HepG2 (cell line): ENCODE measurements at regions not wholly inside any gene's neighbourhood (a gene's known extent, or its start where the extent isn't known, plus 50 kb on each side); places are given as distances from the start of the nearest gene placed in this dataset.

Experiments
- ATAC-seq: fragments of 200-7000 bp; cut with Tn5 transposase; 3 replicates; pipeline ENCODE4 v1.9.1; 2020; ENCODE audit warnings: mild to moderate bottlenecking, moderate library complexity
- BruUV-seq: library from RNA; stranded (reverse); fragments of 400-500 nt; replicated peaks from 2 replicates; lab custom pipeline; 2021; lab: Mats Ljungman, UMichigan
- CTCF ChIA-PET: fragments of 300-600 bp; formaldehyde crosslinking; extraction: SDS; loops from one replicate; lab custom pipeline; 2021; ENCODE audit warnings: low total read pairs, inconsistent platforms, low intra/inter-chr PET ratio; lab: Yijun Ruan, JAX
- POLR2A ChIA-PET: fragments of 350-600 bp; sonication (Branson Sonifier 250); formaldehyde crosslinking; loops from one replicate; lab custom pipeline; 2020; ENCODE audit warnings: antibody characterized with exemption, inconsistent platforms; lab: Yijun Ruan, JAX
- DNase-seq: peaks from one replicate; pipeline ENCODE4 v3.0.0-alpha.2; 2015; ENCODE audit warnings: low spot score
- FAIRE-seq: peaks from 3 replicates; lab custom pipeline; 2011; peaks lifted over from hg19 to GRCh38; lab: Jason Lieb, UNC
- H2AFZ ChIP-seq: one replicate; pipeline ENCODE4 v1.6.1; 2011; ENCODE audit warnings: low read length, inconsistent platforms
- H3K27ac ChIP-seq: fragments of 300-600 bp; 3 replicates; pipeline ENCODE4 v1.8.0; 2011; ENCODE audit warnings: mixed run types, mild to moderate bottlenecking, mixed read lengths, low read length, inconsistent platforms; ENCODE audit not compliant: insufficient read depth; ENCODE audit errors: extremely low read length
- H3K27me3 ChIP-seq, 2 experiments: fragments of 200-600 bp in 1 of 2; 2 replicates in 1 of 2; 3 replicates in 1 of 2; pipeline versions ENCODE4 v1.6.0 to v1.8.0; 2011; ENCODE audit warnings: low read length in 2 of 2, mild to moderate bottlenecking in 2 of 2, moderate library complexity in 2 of 2, inconsistent platforms in 1 of 2; ENCODE audit not compliant: insufficient read depth in 2 of 2, control insufficient read depth in 1 of 2
- H3K36me3 ChIP-seq, 2 experiments: fragments of 200-600 bp in 1 of 2; replicated peaks in 1 of 2; 2 replicates in 1 of 2; 3 replicates in 1 of 2; pipeline versions ENCODE4 v1.5.1 to v1.8.0; 2011; ENCODE audit warnings: low read length in 2 of 2, inconsistent platforms in 1 of 2; ENCODE audit not compliant: insufficient read depth in 2 of 2, control insufficient read depth in 1 of 2
- H3K4me1 ChIP-seq: 2 replicates; pipeline ENCODE4 v1.5.1; 2012; ENCODE audit warnings: low read length, inconsistent platforms; ENCODE audit not compliant: insufficient read depth
- H3K4me2 ChIP-seq: 2 replicates; pipeline ENCODE4 v1.6.0; 2011; ENCODE audit warnings: low read depth, low read length, inconsistent platforms
- H3K4me3 ChIP-seq, 3 experiments: fragments of 200-600 bp in 1 of 3; sonication (generic), shearing (Covaris generic) in 1 of 3; replicated peaks in 1 of 3; 2 replicates each; pipeline ENCODE4 v1.5.1; 2011 to 2016; ENCODE audit warnings: low read length in 3 of 3, inconsistent platforms in 2 of 3, low read depth in 2 of 3, mild to moderate bottlenecking in 2 of 3, control low read depth in 1 of 3, mixed read lengths in 1 of 3; ENCODE audit not compliant: insufficient read depth in 1 of 3
- H3K79me2 ChIP-seq: one replicate; pipeline ENCODE4 v1.6.1; 2011; ENCODE audit warnings: low read length, inconsistent platforms; ENCODE audit not compliant: insufficient read depth
- H3K9ac ChIP-seq: 2 replicates; pipeline ENCODE4 v1.6.0; 2011; ENCODE audit warnings: mild to moderate bottlenecking, low read depth, low read length, inconsistent platforms; ENCODE audit not compliant: insufficient read depth
- H3K9me3 ChIP-seq: 2 replicates; pipeline ENCODE4 v1.5.1; 2012; ENCODE audit warnings: mild to moderate bottlenecking, low read length
- H4K20me1 ChIP-seq: 2 replicates; pipeline ENCODE4 v1.6.0; 2011; ENCODE audit warnings: inconsistent platforms, mild to moderate bottlenecking, low read length, moderate library complexity; ENCODE audit not compliant: insufficient read depth
- ATF7 ChIP-seq, 2 experiments: fragments of 450-650 bp in 1 of 2; sonication (generic) in 1 of 2; formaldehyde crosslinking in 1 of 2; IDR thresholded peaks; 2 replicates each; pipeline versions ENCODE4 v1.4.0 to v1.6.1; 2016 to 2020; ENCODE audit warnings: antibody characterized with exemption in 1 of 2, mild to moderate bottlenecking in 1 of 2, missing genetic modification reagents in 1 of 2
- CC2D1A ChIP-seq: sonication (generic); formaldehyde crosslinking; IDR thresholded peaks from 2 replicates; pipeline ENCODE4 v1.8.1; 2023; ENCODE audit warnings: mild to moderate bottlenecking, missing genetic modification reagents
- FOXM1 ChIP-seq: sonication (generic); formaldehyde crosslinking; IDR thresholded peaks from 2 replicates; pipeline ENCODE4 v1.5.0; 2020; ENCODE audit warnings: missing genetic modification reagents
- MAFF ChIP-seq: IDR thresholded peaks from 2 replicates; pipeline ENCODE4 v1.6.1; 2011; ENCODE audit warnings: low read depth, low read length, improper control_type of control experiment
- MAFK ChIP-seq, 2 experiments: IDR thresholded peaks in 1 of 2; conservative IDR thresholded peaks in 1 of 2; 2 replicates each; pipeline ENCODE4 v1.6.1; 2011; ENCODE audit warnings: improper control_type of control experiment in 2 of 2, low read length in 2 of 2
- MATR3 ChIP-seq: sonication (generic); formaldehyde crosslinking; IDR thresholded peaks from 2 replicates; pipeline ENCODE4 v1.4.0; 2020; ENCODE audit warnings: missing genetic modification reagents
- RFXANK ChIP-seq: IDR thresholded peaks from 2 replicates; pipeline ENCODE4 v1.6.1; 2016
- SMARCE1 ChIP-seq: fragments of 450-650 bp; IDR thresholded peaks from 2 replicates; pipeline ENCODE4 v1.6.1; 2017; ENCODE audit warnings: borderline replicate concordance
- ZC3H13 ChIP-seq: sonication (generic); formaldehyde crosslinking; IDR thresholded peaks from 2 replicates; pipeline ENCODE4 v1.8.1; 2023; ENCODE audit warnings: mild to moderate bottlenecking, missing genetic modification reagents, moderate library complexity
- ZNF230 ChIP-seq: sonication (generic); formaldehyde crosslinking; IDR thresholded peaks from 2 replicates; pipeline ENCODE4 v1.4.0; 2020; ENCODE audit warnings: mild to moderate bottlenecking, missing genetic modification reagents
- ZNF234 ChIP-seq: sonication (generic); formaldehyde crosslinking; conservative IDR thresholded peaks from 2 replicates; pipeline ENCODE4 v1.5.1; 2020; ENCODE audit warnings: mild to moderate bottlenecking, missing genetic modification reagents
- ZNF383 ChIP-seq: sonication (generic); formaldehyde crosslinking; IDR thresholded peaks from 2 replicates; pipeline ENCODE4 v1.4.0; 2020; ENCODE audit warnings: missing genetic modification reagents, mild to moderate bottlenecking, borderline replicate concordance
- ZNF547 ChIP-seq: sonication (generic); formaldehyde crosslinking; IDR thresholded peaks from 2 replicates; pipeline ENCODE4 v1.5.1; 2020; ENCODE audit warnings: mild to moderate bottlenecking, missing genetic modification reagents
- WGBS: methylation state at CpG from one replicate; pipeline ENCODE4 v1.1.6; 2017; ENCODE audit warnings: low lambda C conversion rate; 5-methylcytosine and 5-hydroxymethylcytosine counted together
- in situ Hi-C: cut with HindIII; loops from 2 replicates; pipeline ENCODE4 v1.10.0; 2017; ENCODE audit warnings: low pct_unique_long_range_greater_than_20kb; ENCODE audit not compliant: extremely low pct_ligation_motif_present
- intact Hi-C: fragments of 100-400 bp; cut with micrococcal nuclease; formaldehyde crosslinking; loops from one replicate; pipeline ENCODE4 v1.10.0; 2022; ENCODE audit not compliant: unreplicated experiment
- TF ChIP-seq, protein P1 (sequence below): sonication (generic); formaldehyde crosslinking; IDR thresholded peaks from 2 replicates; pipeline ENCODE4 v1.4.0; 2020; ENCODE audit warnings: missing genetic modification reagents
- TF ChIP-seq, protein P2 (sequence below): fragments of 450-650 bp; IDR thresholded peaks from 2 replicates; pipeline ENCODE4 v1.6.1; 2017; ENCODE audit warnings: mild to moderate bottlenecking
- TF ChIP-seq, protein P3 (sequence below): sonication (generic); formaldehyde crosslinking; IDR thresholded peaks from 2 replicates; pipeline ENCODE4 v1.4.0; 2020; ENCODE audit warnings: missing genetic modification reagents

DNA sequence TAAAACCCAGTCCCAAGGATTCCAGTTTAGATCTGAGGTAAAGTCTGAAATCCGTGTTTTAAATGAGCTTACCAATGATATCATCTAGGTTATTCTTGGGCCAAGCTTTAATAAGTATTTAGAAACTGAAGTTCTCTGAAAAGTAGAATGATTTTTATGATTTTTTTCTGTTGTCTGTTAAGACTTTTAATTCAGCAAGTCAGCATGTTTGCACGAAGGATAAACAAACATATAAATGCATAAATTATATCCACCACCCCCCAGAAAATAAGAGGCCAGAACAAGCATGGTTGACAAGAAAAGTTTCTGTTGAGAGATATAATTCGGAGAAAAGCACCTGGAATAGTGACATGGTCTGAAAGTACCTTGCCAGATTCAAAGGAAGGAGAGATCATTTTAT lies 655.7 kb downstream of the NOVA1 start:
- H3K9me3 ChIP-seq, result peaks cover 100% of the 10 kb centered on the region
- TF ChIP-seq MAFF (peak; percentile 58), ATF7 (IDR thresholded peaks at IDR 0.05) (peak; percentile 76), ATF7 (CRISPR knock-in tag; IDR thresholded peaks at IDR 0.05) (no peak), ZNF547 (CRISPR knock-in tag) (no peak), CC2D1A (CRISPR knock-in tag) (no peak), MAFK (conservative IDR thresholded peaks at IDR 0.05 in 1 of 2, IDR thresholded peaks at IDR 0.05 in 1 of 2; ENCODE audit: low read length in 2 of 2) (peak; percentile 67)
- TF ChIP-seq, all 625 proteins: peak for 3
- in situ Hi-C loops, result no loop called here
- ChIA-PET CTCF (no interaction called here), POLR2A (no interaction called here)
- Histone ChIP-seq H3K9ac (no peak overlapping the region), H3K79me2 (no peaks in the 10 kb centered on the region), H3K27me3 (no peaks in the 10 kb centered on the region), H3K36me3 (no peaks in the 10 kb centered on the region), H3K27ac (no peak overlapping the region), H2AFZ (no peak overlapping the region), H3K4me1 (no peaks in the 10 kb centered on the region), H3K4me3 (no peak overlapping the region), H4K20me1 (no peaks in the 10 kb centered on the region), H3K4me2 (no peak overlapping the region)
- ATAC-seq (no peak), DNase-seq (no peak), FAIRE-seq (no peak)
- no TSS peak for BruUV-seq
- intact Hi-C loops, result no loop called here
- 2% methylated on average over 3 of the region's 3 CpGs for WGBS

DNA sequence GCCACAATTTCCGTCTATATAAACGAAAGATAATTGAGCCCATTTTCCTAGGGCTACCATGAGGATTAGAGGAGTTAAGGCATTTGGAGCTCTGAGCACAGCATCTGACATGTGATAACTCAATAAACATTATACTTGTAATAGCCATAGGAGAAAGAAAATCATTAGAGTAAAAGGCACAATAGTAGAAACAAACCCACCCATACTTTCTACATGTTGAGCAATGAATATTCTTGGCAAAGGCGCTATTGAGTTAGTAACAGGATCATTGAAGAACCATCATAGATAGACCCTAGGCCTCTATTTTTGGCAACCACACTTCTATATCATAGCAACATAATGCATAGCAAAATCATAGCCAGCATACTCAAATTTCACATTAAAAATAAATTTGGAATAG lies 664.1 kb downstream of the NOVA1 start:
- Histone ChIP-seq H3K4me2 (no peak overlapping the region), H3K27me3 (no peaks in the 10 kb centered on the region), H3K36me3 (no peaks in the 10 kb centered on the region), H3K4me3 (no peak overlapping the region), H3K27ac (no peak overlapping the region), H3K4me1 (no peaks in the 10 kb centered on the region), H3K79me2 (no peaks in the 10 kb centered on the region), H3K9me3 (peaks cover 99% of the 10 kb centered on the region), H3K9ac (no peak overlapping the region), H4K20me1 (no peaks in the 10 kb centered on the region), H2AFZ (no peak overlapping the region)
- in situ Hi-C loops (no loop called here), intact Hi-C loops (no loop called here)
- ChIA-PET CTCF (no interaction called here), POLR2A (no interaction called here)
- no TSS peak for BruUV-seq
- no peak for DNase-seq
- no peak for ATAC-seq
- 1% methylated on average over 3 of the region's 3 CpGs for WGBS
- FAIRE-seq, result no peak
- TF ChIP-seq ZNF230 (CRISPR knock-in tag), result no peak
- no peak for TF ChIP-seq ZNF383 (CRISPR knock-in tag)
- TF ChIP-seq MATR3 (CRISPR knock-in tag), result no peak
- no peak for TF ChIP-seq FOXM1
- TF ChIP-seq, protein P1, sequence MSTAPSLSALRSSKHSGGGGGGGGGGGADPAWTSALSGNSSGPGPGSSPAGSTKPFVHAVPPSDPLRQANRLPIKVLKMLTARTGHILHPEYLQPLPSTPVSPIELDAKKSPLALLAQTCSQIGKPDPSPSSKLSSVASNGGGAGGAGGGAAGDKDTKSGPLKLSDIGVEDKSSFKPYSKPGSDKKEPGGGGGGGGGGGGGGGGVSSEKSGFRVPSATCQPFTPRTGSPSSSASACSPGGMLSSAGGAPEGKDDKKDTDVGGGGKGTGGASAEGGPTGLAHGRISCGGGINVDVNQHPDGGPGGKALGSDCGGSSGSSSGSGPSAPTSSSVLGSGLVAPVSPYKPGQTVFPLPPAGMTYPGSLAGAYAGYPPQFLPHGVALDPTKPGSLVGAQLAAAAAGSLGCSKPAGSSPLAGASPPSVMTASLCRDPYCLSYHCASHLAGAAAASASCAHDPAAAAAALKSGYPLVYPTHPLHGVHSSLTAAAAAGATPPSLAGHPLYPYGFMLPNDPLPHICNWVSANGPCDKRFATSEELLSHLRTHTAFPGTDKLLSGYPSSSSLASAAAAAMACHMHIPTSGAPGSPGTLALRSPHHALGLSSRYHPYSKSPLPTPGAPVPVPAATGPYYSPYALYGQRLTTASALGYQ (CRISPR knock-in tag), result no peak
- no peak for TF ChIP-seq RFXANK (CRISPR knock-in tag)
- no peak for TF ChIP-seq ZC3H13 (CRISPR knock-in tag)
- TF ChIP-seq, protein P2, sequence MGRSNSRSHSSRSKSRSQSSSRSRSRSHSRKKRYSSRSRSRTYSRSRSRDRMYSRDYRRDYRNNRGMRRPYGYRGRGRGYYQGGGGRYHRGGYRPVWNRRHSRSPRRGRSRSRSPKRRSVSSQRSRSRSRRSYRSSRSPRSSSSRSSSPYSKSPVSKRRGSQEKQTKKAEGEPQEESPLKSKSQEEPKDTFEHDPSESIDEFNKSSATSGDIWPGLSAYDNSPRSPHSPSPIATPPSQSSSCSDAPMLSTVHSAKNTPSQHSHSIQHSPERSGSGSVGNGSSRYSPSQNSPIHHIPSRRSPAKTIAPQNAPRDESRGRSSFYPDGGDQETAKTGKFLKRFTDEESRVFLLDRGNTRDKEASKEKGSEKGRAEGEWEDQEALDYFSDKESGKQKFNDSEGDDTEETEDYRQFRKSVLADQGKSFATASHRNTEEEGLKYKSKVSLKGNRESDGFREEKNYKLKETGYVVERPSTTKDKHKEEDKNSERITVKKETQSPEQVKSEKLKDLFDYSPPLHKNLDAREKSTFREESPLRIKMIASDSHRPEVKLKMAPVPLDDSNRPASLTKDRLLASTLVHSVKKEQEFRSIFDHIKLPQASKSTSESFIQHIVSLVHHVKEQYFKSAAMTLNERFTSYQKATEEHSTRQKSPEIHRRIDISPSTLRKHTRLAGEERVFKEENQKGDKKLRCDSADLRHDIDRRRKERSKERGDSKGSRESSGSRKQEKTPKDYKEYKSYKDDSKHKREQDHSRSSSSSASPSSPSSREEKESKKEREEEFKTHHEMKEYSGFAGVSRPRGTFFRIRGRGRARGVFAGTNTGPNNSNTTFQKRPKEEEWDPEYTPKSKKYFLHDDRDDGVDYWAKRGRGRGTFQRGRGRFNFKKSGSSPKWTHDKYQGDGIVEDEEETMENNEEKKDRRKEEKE, result no peak
- no peak for TF ChIP-seq ZNF234 (CRISPR knock-in tag)
- TF ChIP-seq, protein P3, sequence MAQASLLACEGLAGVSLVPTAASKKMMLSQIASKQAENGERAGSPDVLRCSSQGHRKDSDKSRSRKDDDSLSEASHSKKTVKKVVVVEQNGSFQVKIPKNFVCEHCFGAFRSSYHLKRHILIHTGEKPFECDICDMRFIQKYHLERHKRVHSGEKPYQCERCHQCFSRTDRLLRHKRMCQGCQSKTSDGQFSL (CRISPR knock-in tag), result no peak
- no peak for TF ChIP-seq SMARCE1
